Ishikawa (cell line): ENCODE measurements at regions not wholly inside any gene's neighbourhood (a gene's known extent, or its start where the extent isn't known, plus 50 kb on each side); places are given as distances from the start of the nearest gene placed in this dataset.

Experiments
- CEBPB ChIP-seq: IDR thresholded peaks from 2 replicates; pipeline ENCODE4 v1.6.1; 2012
- CREB1 ChIP-seq: IDR thresholded peaks from 2 replicates; pipeline ENCODE4 v1.6.1; 2012; ENCODE audit warnings: low read depth
- EGR1 ChIP-seq: IDR thresholded peaks from 2 replicates; pipeline ENCODE4 v1.6.1; 2012
- EP300 ChIP-seq: IDR thresholded peaks from 2 replicates; pipeline ENCODE4 v1.6.1; 2012; ENCODE audit warnings: borderline replicate concordance
- FOXM1 ChIP-seq: IDR thresholded peaks from 2 replicates; pipeline ENCODE4 v1.6.1; 2012; ENCODE audit warnings: low read depth, borderline replicate concordance
- NFIC ChIP-seq: IDR thresholded peaks from 2 replicates; pipeline ENCODE4 v1.6.1; 2012
- RAD21 ChIP-seq: IDR thresholded peaks from 2 replicates; pipeline ENCODE4 v1.6.1; 2012; ENCODE audit warnings: low read depth
- TAF1 ChIP-seq: IDR thresholded peaks from 2 replicates; pipeline ENCODE4 v1.6.1; 2012; ENCODE audit warnings: low read depth, mild to moderate bottlenecking
- TCF12 ChIP-seq: IDR thresholded peaks from 2 replicates; pipeline ENCODE4 v1.6.1; 2012; ENCODE audit warnings: low read depth
- TEAD4 ChIP-seq: IDR thresholded peaks from 2 replicates; pipeline ENCODE4 v1.6.1; 2012
- YY1 ChIP-seq: IDR thresholded peaks from 2 replicates; pipeline ENCODE4 v1.6.1; 2012; ENCODE audit warnings: low read depth
- ZBTB7A ChIP-seq: IDR thresholded peaks from 2 replicates; pipeline ENCODE4 v1.6.1; 2012; ENCODE audit warnings: low read depth
- TF ChIP-seq, protein P1 (sequence below): IDR thresholded peaks from 2 replicates; pipeline ENCODE4 v1.6.1; 2012
- TF ChIP-seq, protein P2 (sequence below): IDR thresholded peaks from 2 replicates; pipeline ENCODE4 v1.6.1; 2012
- TF ChIP-seq, protein P3 (sequence below): IDR thresholded peaks from 2 replicates; pipeline ENCODE4 v1.6.1; 2012; ENCODE audit warnings: low read depth, mild to moderate bottlenecking

DNA sequence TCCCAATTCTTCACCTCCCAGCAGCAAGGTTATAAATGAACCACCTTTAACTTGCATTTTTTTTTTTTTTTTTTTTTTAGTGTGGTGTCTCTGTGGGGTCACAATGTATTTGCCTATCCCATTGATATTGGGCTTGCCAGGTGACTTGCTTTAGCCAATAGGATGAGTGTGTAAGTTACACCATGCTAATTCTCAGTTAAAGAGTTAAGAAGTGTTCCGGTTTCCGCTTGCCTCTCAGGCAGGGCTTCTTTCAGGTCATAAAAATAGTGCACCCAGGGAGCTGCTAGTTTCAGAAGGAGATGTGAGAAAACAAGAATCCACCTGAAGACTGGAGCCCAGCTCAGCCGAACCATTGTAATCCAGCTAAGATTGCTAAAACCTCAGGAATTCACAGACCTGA is 84.2 kb upstream of the PTPRD start:
- TF ChIP-seq CREB1: no peak
- TF ChIP-seq TAF1: no peak
- TF ChIP-seq, protein P1, sequence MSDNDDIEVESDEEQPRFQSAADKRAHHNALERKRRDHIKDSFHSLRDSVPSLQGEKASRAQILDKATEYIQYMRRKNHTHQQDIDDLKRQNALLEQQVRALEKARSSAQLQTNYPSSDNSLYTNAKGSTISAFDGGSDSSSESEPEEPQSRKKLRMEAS: no peak
- no peak for TF ChIP-seq FOXM1
- no peak for TF ChIP-seq TEAD4
- TF ChIP-seq RAD21: no peak
- TF ChIP-seq EP300: no peak
- no peak for TF ChIP-seq YY1
- no peak for TF ChIP-seq NFIC
- no peak for TF ChIP-seq ZBTB7A
- TF ChIP-seq TCF12: no peak
- no peak for TF ChIP-seq CEBPB
- TF ChIP-seq, protein P2, sequence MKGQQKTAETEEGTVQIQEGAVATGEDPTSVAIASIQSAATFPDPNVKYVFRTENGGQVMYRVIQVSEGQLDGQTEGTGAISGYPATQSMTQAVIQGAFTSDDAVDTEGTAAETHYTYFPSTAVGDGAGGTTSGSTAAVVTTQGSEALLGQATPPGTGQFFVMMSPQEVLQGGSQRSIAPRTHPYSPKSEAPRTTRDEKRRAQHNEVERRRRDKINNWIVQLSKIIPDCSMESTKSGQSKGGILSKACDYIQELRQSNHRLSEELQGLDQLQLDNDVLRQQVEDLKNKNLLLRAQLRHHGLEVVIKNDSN: no peak
- TF ChIP-seq, protein P3, sequence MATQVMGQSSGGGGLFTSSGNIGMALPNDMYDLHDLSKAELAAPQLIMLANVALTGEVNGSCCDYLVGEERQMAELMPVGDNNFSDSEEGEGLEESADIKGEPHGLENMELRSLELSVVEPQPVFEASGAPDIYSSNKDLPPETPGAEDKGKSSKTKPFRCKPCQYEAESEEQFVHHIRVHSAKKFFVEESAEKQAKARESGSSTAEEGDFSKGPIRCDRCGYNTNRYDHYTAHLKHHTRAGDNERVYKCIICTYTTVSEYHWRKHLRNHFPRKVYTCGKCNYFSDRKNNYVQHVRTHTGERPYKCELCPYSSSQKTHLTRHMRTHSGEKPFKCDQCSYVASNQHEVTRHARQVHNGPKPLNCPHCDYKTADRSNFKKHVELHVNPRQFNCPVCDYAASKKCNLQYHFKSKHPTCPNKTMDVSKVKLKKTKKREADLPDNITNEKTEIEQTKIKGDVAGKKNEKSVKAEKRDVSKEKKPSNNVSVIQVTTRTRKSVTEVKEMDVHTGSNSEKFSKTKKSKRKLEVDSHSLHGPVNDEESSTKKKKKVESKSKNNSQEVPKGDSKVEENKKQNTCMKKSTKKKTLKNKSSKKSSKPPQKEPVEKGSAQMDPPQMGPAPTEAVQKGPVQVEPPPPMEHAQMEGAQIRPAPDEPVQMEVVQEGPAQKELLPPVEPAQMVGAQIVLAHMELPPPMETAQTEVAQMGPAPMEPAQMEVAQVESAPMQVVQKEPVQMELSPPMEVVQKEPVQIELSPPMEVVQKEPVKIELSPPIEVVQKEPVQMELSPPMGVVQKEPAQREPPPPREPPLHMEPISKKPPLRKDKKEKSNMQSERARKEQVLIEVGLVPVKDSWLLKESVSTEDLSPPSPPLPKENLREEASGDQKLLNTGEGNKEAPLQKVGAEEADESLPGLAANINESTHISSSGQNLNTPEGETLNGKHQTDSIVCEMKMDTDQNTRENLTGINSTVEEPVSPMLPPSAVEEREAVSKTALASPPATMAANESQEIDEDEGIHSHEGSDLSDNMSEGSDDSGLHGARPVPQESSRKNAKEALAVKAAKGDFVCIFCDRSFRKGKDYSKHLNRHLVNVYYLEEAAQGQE: no peak

- TF ChIP-seq TCF12 (no peak), EGR1 (no peak), YY1 (no peak), TEAD4 (no peak), EP300 (no peak), CEBPB (no peak), RAD21 (no peak), TAF1 (no peak)
- TF ChIP-seq, protein P2: no peak
Observed at GRCh38 chr9:10700291-10700690, 87.5 kb upstream of the PTPRD start.

DNA sequence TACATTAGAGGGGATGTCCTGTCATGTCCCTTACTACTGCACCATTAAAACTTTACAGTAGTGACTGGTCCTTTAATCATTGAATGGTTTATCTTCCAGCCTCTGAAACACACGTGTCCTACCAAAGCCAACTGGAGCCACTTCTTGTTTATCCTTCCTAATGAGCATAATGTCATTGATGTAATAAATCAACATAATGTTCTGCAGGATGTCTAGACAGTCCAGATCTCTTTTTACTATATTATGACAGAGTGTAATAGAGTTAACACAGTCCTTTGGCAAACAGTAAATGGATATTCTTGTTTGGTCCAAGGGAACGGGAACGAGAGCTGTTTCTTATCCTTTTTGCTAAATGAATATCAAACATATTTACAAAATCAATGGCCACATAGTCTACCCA is 88.1 kb upstream of the PTPRD start:
- TF ChIP-seq TAF1: no peak
- TF ChIP-seq, protein P3: no peak
- no peak for TF ChIP-seq YY1
- TF ChIP-seq ZBTB7A: no peak
- TF ChIP-seq, protein P2: no peak
- TF ChIP-seq EP300: no peak
- TF ChIP-seq NFIC: no peak
- no peak for TF ChIP-seq TEAD4
- TF ChIP-seq CREB1: no peak
- no peak for TF ChIP-seq RAD21
- TF ChIP-seq FOXM1: no peak
- TF ChIP-seq, protein P1: no peak
- no peak for TF ChIP-seq CEBPB
- TF ChIP-seq EGR1: no peak
- TF ChIP-seq TCF12: no peak

GRCh38 chr9:10701906-10702305 is 89.1 kb upstream of the PTPRD start:
- TF ChIP-seq, protein P2: no peak
- TF ChIP-seq NFIC (no peak), CEBPB (no peak), RAD21 (no peak), ZBTB7A (no peak), EGR1 (no peak), TEAD4 (no peak), TAF1 (no peak), TCF12 (no peak), YY1 (no peak), FOXM1 (no peak), EP300 (no peak), CREB1 (no peak)
- TF ChIP-seq, protein P3: no peak
- TF ChIP-seq, protein P1: no peak
